Caco-2 (cell line): ENCODE measurements at regions not wholly inside any gene's neighbourhood (a gene's known extent, or its start where the extent isn't known, plus 50 kb on each side); places are given as distances from the start of the nearest gene placed in this dataset.

Experiments used
- BruUV-seq: library from RNA; stranded (reverse); fragments of 400-500 nt; replicated peaks from 2 replicates; lab custom pipeline; 2021; lab: Mats Ljungman, UMichigan
- CTCF ChIA-PET: fragments of 300-600 bp; sonication (Branson Sonifier 250); formaldehyde crosslinking; loops from one replicate; lab custom pipeline; 2022; ENCODE audit warnings: antibody characterized with exemption; lab: Charles Lee
- POLR2A ChIA-PET: fragments of 300-600 bp; sonication (Branson Sonifier 250); formaldehyde crosslinking; loops from one replicate; lab custom pipeline; 2022; ENCODE audit warnings: antibody characterized with exemption; lab: Charles Lee
- DNase-seq, 2 experiments: peaks; one replicate each; pipeline versions ENCODE4 v3.0.0 to v3.0.0-alpha.2; 2020 to 2022
- H3K27me3 ChIP-seq: replicated peaks from 2 replicates; pipeline ENCODE4 v1.6.0; 2011; ENCODE audit warnings: low read length; ENCODE audit not compliant: control insufficient read depth, insufficient read depth
- H3K36me3 ChIP-seq: 2 replicates; pipeline ENCODE4 v1.5.1; 2011; ENCODE audit warnings: low read length; ENCODE audit not compliant: control insufficient read depth, insufficient read depth
- H3K4me1 ChIP-seq: fragments of 250-450 bp; sonication (Bioruptor Pico); 2 replicates; pipeline ENCODE4 v1.5.1; 2020; ENCODE audit warnings: mild to moderate bottlenecking
- H3K4me3 ChIP-seq: 2 replicates; pipeline ENCODE4 v1.5.1; 2011; ENCODE audit warnings: low read depth, mild to moderate bottlenecking, control low read depth, low read length
- H3K9me3 ChIP-seq: fragments of 250-450 bp; sonication (Bioruptor Pico); 2 replicates; pipeline ENCODE4 v1.5.1; 2020; ENCODE audit warnings: mild to moderate bottlenecking, moderate library complexity
- H3K27ac Mint-ChIP-seq: one replicate; pipeline ENCODE4 v1.8.0; 2022; ENCODE audit warnings: mixed read lengths; ENCODE audit not compliant: unreplicated experiment
- H3K27me3 Mint-ChIP-seq: one replicate; pipeline ENCODE4 v1.8.0; 2022; ENCODE audit warnings: mixed read lengths; ENCODE audit not compliant: insufficient read depth, unreplicated experiment
- H3K36me3 Mint-ChIP-seq: one replicate; pipeline ENCODE4 v1.8.0; 2022; ENCODE audit warnings: mild to moderate bottlenecking, mixed read lengths; ENCODE audit not compliant: insufficient read depth, unreplicated experiment
- H3K4me1 Mint-ChIP-seq: one replicate; pipeline ENCODE4 v1.8.0; 2022; ENCODE audit warnings: low read depth, mixed read lengths; ENCODE audit not compliant: unreplicated experiment
- H3K4me3 Mint-ChIP-seq: one replicate; pipeline ENCODE4 v1.8.0; 2022; ENCODE audit warnings: mild to moderate bottlenecking, moderate library complexity, mixed read lengths; ENCODE audit not compliant: unreplicated experiment
- H3K9me3 Mint-ChIP-seq: one replicate; pipeline ENCODE4 v1.8.0; 2022; ENCODE audit warnings: mixed read lengths; ENCODE audit not compliant: unreplicated experiment
- intact Hi-C: fragments of 100-400 bp; cut with micrococcal nuclease; formaldehyde crosslinking; loops from one replicate; pipeline ENCODE4 v1.10.0; 2022; ENCODE audit not compliant: unreplicated experiment
- TF ChIP-seq, protein P1 (sequence below), 2 experiments: fragments of 200-600 bp in 1 of 2; IDR thresholded peaks; 1 replicate in 1 of 2; 2 replicates in 1 of 2; pipeline versions ENCODE4 v1.5.1 to v1.8.0; 2011 to 2022; ENCODE audit warnings: antibody characterized with exemption in 1 of 2, control low read depth in 1 of 2, inconsistent platforms in 1 of 2, low read depth in 1 of 2, low read length in 1 of 2, mild to moderate bottlenecking in 1 of 2, moderate library complexity in 1 of 2; ENCODE audit not compliant: insufficient read depth in 1 of 2, severe bottlenecking in 1 of 2, unreplicated experiment in 1 of 2

DNA sequence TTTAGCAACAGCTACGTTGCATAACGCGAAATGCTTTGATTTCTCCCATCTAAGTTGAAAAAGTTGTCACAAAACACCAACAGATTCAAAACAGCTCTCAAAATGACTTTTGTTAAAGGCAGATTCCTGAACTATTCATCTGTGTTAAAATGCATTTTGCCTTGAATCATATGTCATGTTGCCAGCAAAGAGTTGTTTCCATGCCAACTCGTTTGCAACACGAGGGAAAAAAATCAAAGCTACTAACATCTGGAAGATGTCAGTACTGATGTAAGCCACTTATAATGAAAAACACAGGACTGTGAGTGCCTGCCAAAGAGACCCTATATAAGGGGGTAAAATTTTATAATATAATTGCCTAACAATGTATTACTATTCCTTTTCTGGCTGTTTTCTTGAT lies 182.7 kb upstream of the PTBP2 start:
- Mint-ChIP-seq H3K27ac (no peak overlapping the region), H3K4me1 (no peaks in the 10 kb centered on the region), H3K9me3 (no peaks in the 10 kb centered on the region), H3K36me3 (no peaks in the 10 kb centered on the region), H3K27me3 (no peaks in the 10 kb centered on the region), H3K4me3 (no peak overlapping the region)
- no peaks in the 10 kb centered on the region for H3K36me3 ChIP-seq
- no peaks in the 10 kb centered on the region for H3K27me3 ChIP-seq
- POLR2A ChIA-PET: no interaction called here
- TF ChIP-seq, protein P1, sequence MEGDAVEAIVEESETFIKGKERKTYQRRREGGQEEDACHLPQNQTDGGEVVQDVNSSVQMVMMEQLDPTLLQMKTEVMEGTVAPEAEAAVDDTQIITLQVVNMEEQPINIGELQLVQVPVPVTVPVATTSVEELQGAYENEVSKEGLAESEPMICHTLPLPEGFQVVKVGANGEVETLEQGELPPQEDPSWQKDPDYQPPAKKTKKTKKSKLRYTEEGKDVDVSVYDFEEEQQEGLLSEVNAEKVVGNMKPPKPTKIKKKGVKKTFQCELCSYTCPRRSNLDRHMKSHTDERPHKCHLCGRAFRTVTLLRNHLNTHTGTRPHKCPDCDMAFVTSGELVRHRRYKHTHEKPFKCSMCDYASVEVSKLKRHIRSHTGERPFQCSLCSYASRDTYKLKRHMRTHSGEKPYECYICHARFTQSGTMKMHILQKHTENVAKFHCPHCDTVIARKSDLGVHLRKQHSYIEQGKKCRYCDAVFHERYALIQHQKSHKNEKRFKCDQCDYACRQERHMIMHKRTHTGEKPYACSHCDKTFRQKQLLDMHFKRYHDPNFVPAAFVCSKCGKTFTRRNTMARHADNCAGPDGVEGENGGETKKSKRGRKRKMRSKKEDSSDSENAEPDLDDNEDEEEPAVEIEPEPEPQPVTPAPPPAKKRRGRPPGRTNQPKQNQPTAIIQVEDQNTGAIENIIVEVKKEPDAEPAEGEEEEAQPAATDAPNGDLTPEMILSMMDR (IDR thresholded peaks at IDR 0.05; ENCODE audit: insufficient read depth in 1 of 2, low read depth in 1 of 2, low read length in 1 of 2, severe bottlenecking in 1 of 2, unreplicated experiment in 1 of 2): no peak
- CTCF ChIA-PET: interaction anchor here (1.1 kb wide), 1 partner anchor 150 kb away, joined by 4 read pairs; no protein-coding TSS in a partner anchor
- DNase-seq: no peak
- no TSS peak for BruUV-seq
- H3K4me1 ChIP-seq: no peaks in the 10 kb centered on the region
- intact Hi-C loops: loop anchor here (1.0 kb wide), 1 partner anchor 149 kb away; no protein-coding TSS in a partner anchor
- no peaks in the 10 kb centered on the region for H3K9me3 ChIP-seq
- H3K4me3 ChIP-seq: no peak overlapping the region

DNA sequence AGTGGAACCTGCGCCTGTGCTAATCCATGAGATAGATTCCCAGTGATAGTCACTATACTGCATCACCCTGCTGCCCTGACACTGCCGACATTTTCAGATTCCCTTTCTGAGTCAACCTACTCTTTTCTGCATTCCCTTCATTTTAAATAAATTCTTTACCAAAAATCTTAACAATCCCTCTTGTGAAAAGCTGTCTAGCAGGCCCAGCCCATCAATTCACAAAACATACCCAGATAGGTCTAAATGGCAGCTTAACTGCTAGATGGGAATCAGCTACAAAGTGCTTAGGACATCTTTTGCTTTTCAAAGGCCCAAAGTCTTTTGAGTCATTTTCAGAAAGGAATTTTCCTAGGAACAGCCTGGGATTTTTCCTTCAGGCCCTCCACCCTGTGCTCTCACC lies 180.1 kb upstream of the PTBP2 start:
- no peaks in the 10 kb centered on the region for H3K9me3 ChIP-seq
- TF ChIP-seq, protein P1 (IDR thresholded peaks at IDR 0.05; ENCODE audit: insufficient read depth in 1 of 2, low read depth in 1 of 2, low read length in 1 of 2, severe bottlenecking in 1 of 2, unreplicated experiment in 1 of 2): no peak
- H3K4me3 ChIP-seq: no peak overlapping the region
- ChIA-PET POLR2A (interaction anchor here (0.7 kb wide), 1 partner anchor 147 kb away, joined by 5 read pairs; no protein-coding TSS in a partner anchor), CTCF (no interaction called here)
- no peaks in the 10 kb centered on the region for H3K27me3 Mint-ChIP-seq
- no peak overlapping the region for H3K4me3 Mint-ChIP-seq
- no peaks in the 10 kb centered on the region for H3K36me3 Mint-ChIP-seq
- no peak for DNase-seq
- no peaks in the 10 kb centered on the region for H3K4me1 Mint-ChIP-seq
- H3K9me3 Mint-ChIP-seq: no peaks in the 10 kb centered on the region
- intact Hi-C loops: no loop called here
- no peaks in the 10 kb centered on the region for H3K36me3 ChIP-seq
- no TSS peak for BruUV-seq
- no peaks in the 10 kb centered on the region for H3K27me3 ChIP-seq
- no peak overlapping the region for H3K27ac Mint-ChIP-seq
- H3K4me1 ChIP-seq: no peaks in the 10 kb centered on the region

DNA sequence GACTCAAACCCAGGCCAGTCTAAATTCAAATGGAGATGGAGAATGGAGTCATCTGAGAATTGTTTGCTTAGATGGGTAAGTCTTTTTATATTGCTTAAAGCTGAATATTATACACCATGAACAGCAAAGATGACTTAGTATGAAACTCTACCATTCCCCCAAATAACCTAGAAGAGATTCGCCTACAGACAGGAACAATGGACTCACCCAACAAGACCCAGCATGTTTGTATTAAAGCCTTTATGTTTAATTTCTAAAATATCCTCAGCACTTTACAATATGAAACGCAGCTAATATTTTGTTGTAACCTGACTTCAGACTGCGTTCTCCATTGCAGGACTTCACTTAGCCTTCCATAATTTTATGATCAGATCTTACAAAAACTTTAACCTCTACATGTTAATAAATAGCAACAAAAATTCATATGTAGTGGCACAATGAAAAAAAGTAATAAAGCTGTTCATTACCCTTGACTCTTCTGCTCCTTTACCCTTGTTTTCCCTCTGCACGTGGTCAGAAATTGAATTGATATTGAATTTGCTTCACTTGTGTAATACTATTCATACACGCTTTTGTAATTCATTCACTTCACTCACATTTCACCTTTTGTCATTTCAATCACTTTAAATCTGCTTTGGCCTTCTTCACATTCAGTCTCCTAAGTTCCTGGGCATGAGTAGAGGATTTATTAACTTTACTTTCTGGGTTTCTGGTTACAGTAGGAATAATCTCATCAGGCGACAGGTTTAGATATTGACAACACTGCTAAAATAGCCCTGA lies 177.3 kb upstream of the PTBP2 start:
- Mint-ChIP-seq H3K9me3 (no peaks in the 10 kb centered on the region), H3K4me1 (no peaks in the 10 kb centered on the region), H3K4me3 (no peak overlapping the region), H3K27ac (no peak overlapping the region), H3K36me3 (no peaks in the 10 kb centered on the region), H3K27me3 (no peaks in the 10 kb centered on the region)
- ChIA-PET POLR2A (no interaction called here), CTCF (interaction anchor here (0.6 kb wide), 1 partner anchor 52 kb away, joined by 5 read pairs; no protein-coding TSS in a partner anchor)
- no peaks in the 10 kb centered on the region for H3K4me1 ChIP-seq
- no peaks in the 10 kb centered on the region for H3K27me3 ChIP-seq
- TF ChIP-seq, protein P1 (IDR thresholded peaks at IDR 0.05; ENCODE audit: insufficient read depth in 1 of 2, low read depth in 1 of 2, low read length in 1 of 2, severe bottlenecking in 1 of 2, unreplicated experiment in 1 of 2): no peak
- intact Hi-C loops: no loop called here
- BruUV-seq: no TSS peak
- H3K36me3 ChIP-seq: no peaks in the 10 kb centered on the region
- no peak for DNase-seq
- H3K4me3 ChIP-seq: no peak overlapping the region
- no peaks in the 10 kb centered on the region for H3K9me3 ChIP-seq
